ENCODE measurements at regions not wholly inside any gene's neighbourhood (a gene's known extent, or its start where the extent isn't known, plus 50 kb on each side); places are given as distances from the start of the nearest gene placed in this dataset.

- DNase-seq, result no peak
- Histone ChIP-seq H3K27me3 (replicated peaks) (no peaks in the 10 kb centered on the region), H3K36me3 (replicated peaks) (no peaks in the 10 kb centered on the region), H3K27ac (no peak overlapping the region), H3K4me3 (ENCODE audit: low read depth, low read length) (no peak overlapping the region)
- in situ Hi-C loops (cut with HindIII; ENCODE audit: low pct_ligation_motif_present, low sequenced_read_pairs), result no loop called here
- TF ChIP-seq, protein P1, sequence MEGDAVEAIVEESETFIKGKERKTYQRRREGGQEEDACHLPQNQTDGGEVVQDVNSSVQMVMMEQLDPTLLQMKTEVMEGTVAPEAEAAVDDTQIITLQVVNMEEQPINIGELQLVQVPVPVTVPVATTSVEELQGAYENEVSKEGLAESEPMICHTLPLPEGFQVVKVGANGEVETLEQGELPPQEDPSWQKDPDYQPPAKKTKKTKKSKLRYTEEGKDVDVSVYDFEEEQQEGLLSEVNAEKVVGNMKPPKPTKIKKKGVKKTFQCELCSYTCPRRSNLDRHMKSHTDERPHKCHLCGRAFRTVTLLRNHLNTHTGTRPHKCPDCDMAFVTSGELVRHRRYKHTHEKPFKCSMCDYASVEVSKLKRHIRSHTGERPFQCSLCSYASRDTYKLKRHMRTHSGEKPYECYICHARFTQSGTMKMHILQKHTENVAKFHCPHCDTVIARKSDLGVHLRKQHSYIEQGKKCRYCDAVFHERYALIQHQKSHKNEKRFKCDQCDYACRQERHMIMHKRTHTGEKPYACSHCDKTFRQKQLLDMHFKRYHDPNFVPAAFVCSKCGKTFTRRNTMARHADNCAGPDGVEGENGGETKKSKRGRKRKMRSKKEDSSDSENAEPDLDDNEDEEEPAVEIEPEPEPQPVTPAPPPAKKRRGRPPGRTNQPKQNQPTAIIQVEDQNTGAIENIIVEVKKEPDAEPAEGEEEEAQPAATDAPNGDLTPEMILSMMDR (IDR thresholded peaks at IDR 0.05; ENCODE audit: low read depth, low read length, missing control alignments), result no peak
Observed at GRCh38 chr5:127993476-127993875, 90.1 kb upstream of the SLC12A2 start.

DNA sequence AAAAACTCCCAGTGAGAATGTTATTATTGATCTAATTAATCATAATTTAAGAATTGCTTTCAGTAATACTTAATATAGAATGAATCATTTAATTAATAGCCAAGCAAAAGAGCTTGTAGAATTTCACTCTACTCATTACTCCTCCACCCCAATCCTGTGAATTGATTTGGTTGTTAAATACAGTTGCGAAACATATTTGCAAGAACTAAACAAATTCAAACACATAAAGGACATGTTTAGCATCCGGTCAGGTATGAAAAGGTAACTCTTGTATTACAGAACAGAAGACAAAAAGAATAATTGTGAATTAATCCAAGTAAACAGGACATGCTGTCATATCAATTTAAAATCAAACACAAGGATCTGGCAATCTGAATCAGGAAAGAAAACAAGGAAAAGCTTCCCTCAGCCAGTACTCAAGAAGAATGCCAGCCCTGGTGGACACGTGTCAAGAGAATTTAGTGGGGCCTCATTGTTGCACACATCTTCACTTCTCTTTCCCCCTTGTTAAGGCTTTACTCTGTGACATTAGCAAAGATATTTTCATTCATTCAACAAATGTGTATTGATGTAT is 89.4 kb upstream of the SLC12A2 start:
- H3K36me3 ChIP-seq (replicated peaks), result no peaks in the 10 kb centered on the region
- no peak overlapping the region for H3K27ac ChIP-seq
- H3K27me3 ChIP-seq (replicated peaks), result no peaks in the 10 kb centered on the region
- in situ Hi-C loops (cut with HindIII; ENCODE audit: low pct_ligation_motif_present, low sequenced_read_pairs), result no loop called here
- no peak overlapping the region for H3K4me3 ChIP-seq (ENCODE audit: low read depth, low read length)
- no peak for DNase-seq
- TF ChIP-seq, protein P1 (IDR thresholded peaks at IDR 0.05; ENCODE audit: low read depth, low read length, missing control alignments), result no peak

DNA sequence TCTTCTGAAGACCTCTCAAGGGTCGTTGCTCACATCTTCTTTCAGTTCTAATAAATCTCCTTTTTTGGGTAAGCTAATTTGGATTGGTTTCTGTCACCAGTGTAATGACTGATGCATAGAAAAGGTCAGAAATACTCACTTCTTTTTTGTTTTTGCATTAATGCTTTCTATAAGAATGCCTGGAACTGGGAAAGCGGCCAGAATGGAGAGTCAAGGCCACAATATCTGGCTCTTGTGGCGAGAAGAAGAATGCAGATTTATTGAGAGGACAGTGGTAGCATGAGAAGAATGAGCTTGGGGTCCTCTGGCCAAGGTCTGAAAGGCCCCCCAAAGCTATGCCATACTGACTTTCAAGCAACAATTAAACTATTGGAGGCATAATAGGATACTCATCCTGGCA is 88.0 kb upstream of the SLC12A2 start:
- in situ Hi-C loops (cut with HindIII; ENCODE audit: low pct_ligation_motif_present, low sequenced_read_pairs), result no loop called here
- DNase-seq, result peak; percentile 76
- TF ChIP-seq, protein P1 (IDR thresholded peaks at IDR 0.05; ENCODE audit: low read depth, low read length, missing control alignments), result no peak
- Histone ChIP-seq H3K27ac (no peak overlapping the region), H3K36me3 (replicated peaks) (no peaks in the 10 kb centered on the region), H3K4me3 (ENCODE audit: low read depth, low read length) (no peak overlapping the region), H3K27me3 (replicated peaks) (no peaks in the 10 kb centered on the region)

- H3K4me3 ChIP-seq (ENCODE audit: low read depth, low read length), result no peak overlapping the region
- DNase-seq, result no peak
- no peaks in the 10 kb centered on the region for H3K27me3 ChIP-seq (replicated peaks)
- no peak overlapping the region for H3K27ac ChIP-seq
- H3K36me3 ChIP-seq (replicated peaks), result no peaks in the 10 kb centered on the region
- TF ChIP-seq, protein P1 (IDR thresholded peaks at IDR 0.05; ENCODE audit: low read depth, low read length, missing control alignments), result no peak
- in situ Hi-C loops (cut with HindIII; ENCODE audit: low pct_ligation_motif_present, low sequenced_read_pairs), result no loop called here
Observed at GRCh38 chr5:127997201-127997704, 86.3 kb upstream of the SLC12A2 start.

- no peaks in the 10 kb centered on the region for H3K27me3 ChIP-seq (replicated peaks)
- H3K27ac ChIP-seq, result no peak overlapping the region
- TF ChIP-seq, protein P1 (IDR thresholded peaks at IDR 0.05; ENCODE audit: low read depth, low read length, missing control alignments), result no peak
- no peak overlapping the region for H3K4me3 ChIP-seq (ENCODE audit: low read depth, low read length)
- in situ Hi-C loops (cut with HindIII; ENCODE audit: low pct_ligation_motif_present, low sequenced_read_pairs), result no loop called here
- no peak for DNase-seq
- no peaks in the 10 kb centered on the region for H3K36me3 ChIP-seq (replicated peaks)
Observed at GRCh38 chr5:127998950-127999615, 84.5 kb upstream of the SLC12A2 start.
